ENCODE measurements at regions not wholly inside any gene's neighbourhood (a gene's known extent, or its start where the extent isn't known, plus 50 kb on each side); places are given as distances from the start of the nearest gene placed in this dataset.

GRCh38 chr12:61452076-61452475 is 808.1 kb upstream of the USP15 start:
- peak; percentile 34 for DNase-seq (ENCODE audit: low spot score)

GRCh38 chr12:61487728-61488127 is 772.5 kb upstream of the USP15 start:
- DNase-seq (ENCODE audit: low spot score): no peak

GRCh38 chr12:61490526-61491498 is 769.4 kb upstream of the USP15 start:
- DNase-seq (ENCODE audit: low spot score): peak; percentile 29

GRCh38 chr12:61502179-61502578 is 758.0 kb upstream of the USP15 start:
- DNase-seq (ENCODE audit: low spot score): no peak

GRCh38 chr12:61504396-61505080 is 755.7 kb upstream of the USP15 start:
- DNase-seq (ENCODE audit: low spot score): no peak

- no peak for DNase-seq (ENCODE audit: low spot score)
These were observed 746.7 kb upstream of the USP15 start for GRCh38 chr12:61513499-61513898.

- no peak for DNase-seq (ENCODE audit: low spot score)
These were observed 746.2 kb upstream of the USP15 start for GRCh38 chr12:61514016-61514415.

- no peak for DNase-seq (ENCODE audit: low spot score)
These were observed 738.9 kb upstream of the USP15 start for GRCh38 chr12:61521258-61521657.

GRCh38 chr12:61523276-61523992 is 736.8 kb upstream of the USP15 start:
- DNase-seq (ENCODE audit: low spot score): no peak

- DNase-seq (ENCODE audit: low spot score): no peak
These were observed 735.4 kb upstream of the USP15 start for GRCh38 chr12:61524851-61525250.

- no peak for DNase-seq (ENCODE audit: low spot score)
These were observed 734.9 kb upstream of the USP15 start for GRCh38 chr12:61525331-61525730.

- DNase-seq (ENCODE audit: low spot score): no peak
These were observed 729.7 kb upstream of the USP15 start for GRCh38 chr12:61530456-61530855.

GRCh38 chr12:61531195-61531594 is 729.0 kb upstream of the USP15 start:
- no peak for DNase-seq (ENCODE audit: low spot score)

GRCh38 chr12:61536117-61536516 is 724.1 kb upstream of the USP15 start:
- DNase-seq (ENCODE audit: low spot score): no peak

GRCh38 chr12:61536525-61536924 is 723.7 kb upstream of the USP15 start:
- DNase-seq (ENCODE audit: low spot score): no peak

GRCh38 chr12:61538951-61539350 is 721.3 kb upstream of the USP15 start:
- DNase-seq (ENCODE audit: low spot score): peak; percentile 22

GRCh38 chr12:61542551-61542950 is 717.7 kb upstream of the USP15 start:
- no peak for DNase-seq (ENCODE audit: low spot score)

GRCh38 chr12:61546296-61546695 is 713.9 kb upstream of the USP15 start:
- no peak for DNase-seq (ENCODE audit: low spot score)

- DNase-seq (ENCODE audit: low spot score): no peak
These were observed 707.1 kb upstream of the USP15 start for GRCh38 chr12:61553091-61553490.

- DNase-seq (ENCODE audit: low spot score): no peak
These were observed 705.8 kb upstream of the USP15 start for GRCh38 chr12:61554268-61555008.

GRCh38 chr12:61563665-61564450 is 696.3 kb upstream of the USP15 start:
- DNase-seq (ENCODE audit: low spot score): no peak

Data from H4 (cell line).